Pancreas (tissue), 10 donors: ENCODE measurements at regions not wholly inside any gene's neighbourhood (a gene's known extent, or its start where the extent isn't known, plus 50 kb on each side); places are given as distances from the start of the nearest gene placed in this dataset.
"Not testable (repeated sequence)": the region's sequence is repeated elsewhere in the genome, so short reads cannot be mapped to it uniquely, and the experiment has no call there.

Experiments
- ATAC-seq, 4 donors: fragments of 200-7000 bp; cut with Tn5 transposase; one replicate each; pipeline versions ENCODE4 v1.8.0 to v1.9.1; 2020; ENCODE audit warnings: mild to moderate bottlenecking in 4 of 4, moderate library complexity in 4 of 4
- DNase-seq, 6 donors: peaks; one replicate each; pipeline ENCODE4 v3.0.0-alpha.2; 2020
- FAIRE-seq: peaks from 2 replicates; lab custom pipeline; 2012; peaks lifted over from hg19 to GRCh38; lab: Jason Lieb, UNC
- H3K27ac ChIP-seq, 4 donors: fragments of 200-600 bp; sonication (generic); 1 replicate in 3 of 4; 2 replicates in 1 of 4; pipeline versions ENCODE4 v1.5.0 to v1.8.0; 2020
- H3K27me3 ChIP-seq, 4 donors: fragments of 200-600 bp; one replicate each; pipeline ENCODE4 v1.8.0; 2021
- H3K36me3 ChIP-seq, 3 donors: fragments of 200-600 bp; sonication (generic) in 1 of 3; one replicate each; pipeline versions ENCODE4 v1.5.0 to v1.8.0; 2020 to 2021
- H3K4me1 ChIP-seq, 3 donors: fragments of 200-600 bp; one replicate each; pipeline ENCODE4 v1.8.0; 2021
- H3K4me3 ChIP-seq, 4 donors: fragments of 200-600 bp; sonication (generic) in 2 of 4; one replicate each; pipeline versions ENCODE4 v1.5.0 to v1.8.0; 2020 to 2021
- H3K9me3 ChIP-seq, 4 donors: fragments of 200-600 bp; one replicate each; pipeline ENCODE4 v1.8.0; 2021
- WGBS, 2 donors: extraction: QIAGEN DNeasy Blood & Tissue Kit; methylation state at CpG; one replicate each; pipeline ENCODE4 v1.1.7; 2013; 5-methylcytosine and 5-hydroxymethylcytosine counted together
- intact Hi-C, 3 donors: fragments of 100-400 bp; cut with DNase I; formaldehyde crosslinking; loops; one replicate each; pipeline versions ENCODE4 v1.11.1 to v1.14.2; 2022
- TF ChIP-seq, protein P1 (sequence below), 4 donors: fragments of 200-600 bp; sonication (generic) in 3 of 4; IDR thresholded peaks; one replicate each; pipeline versions ENCODE4 v1.5.0 to v1.8.0; 2021; ENCODE audit warnings: antibody characterized with exemption in 4 of 4
- donor health status: healthy with polysubstance abuse.
- donor health status: DM: no; HTN: no; CAD: no; lungs with moderate emphysema.
- donor health status: DM: no; HTN: no; CAD: no.
- donor health status: control.
- donor health status: control.
- donor health status: Bipolar disorder and iron deficiency.
- donor health status: DM: yes; HTN: yes; CAD: no.
- donor health status: DM: no; HTN: no; CAD: no.
- donor health status: DM: no; HTN: no; CAD: no.
- donor health status: DM: yes; HTN: yes; CAD: no.

DNA sequence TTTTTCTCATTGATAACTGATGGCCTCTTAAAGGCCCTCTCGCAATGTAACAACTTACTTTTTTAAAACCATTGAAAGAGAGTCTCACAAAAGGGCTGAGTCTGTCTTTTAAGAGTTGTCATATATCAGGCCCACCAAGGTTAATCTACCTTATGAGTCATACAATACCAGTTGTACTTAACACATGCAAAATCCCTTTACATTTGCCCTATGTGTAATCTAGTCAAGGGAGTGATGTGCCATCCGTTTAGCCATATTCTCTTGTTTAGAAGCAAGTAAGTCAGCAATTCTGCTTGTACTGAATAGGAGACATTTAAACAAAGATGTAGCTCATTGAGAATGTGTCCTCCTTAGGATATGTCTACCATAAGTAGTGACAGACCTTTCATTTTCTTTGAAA lies 143.7 kb downstream of the TENT5A start:
- no peak for ATAC-seq
- H3K4me3 ChIP-seq, result no peak overlapping the region
- WGBS, 2 donors, result 86 to 87% methylated on average over 2 of the region's 2 CpGs
- TF ChIP-seq, protein P1, sequence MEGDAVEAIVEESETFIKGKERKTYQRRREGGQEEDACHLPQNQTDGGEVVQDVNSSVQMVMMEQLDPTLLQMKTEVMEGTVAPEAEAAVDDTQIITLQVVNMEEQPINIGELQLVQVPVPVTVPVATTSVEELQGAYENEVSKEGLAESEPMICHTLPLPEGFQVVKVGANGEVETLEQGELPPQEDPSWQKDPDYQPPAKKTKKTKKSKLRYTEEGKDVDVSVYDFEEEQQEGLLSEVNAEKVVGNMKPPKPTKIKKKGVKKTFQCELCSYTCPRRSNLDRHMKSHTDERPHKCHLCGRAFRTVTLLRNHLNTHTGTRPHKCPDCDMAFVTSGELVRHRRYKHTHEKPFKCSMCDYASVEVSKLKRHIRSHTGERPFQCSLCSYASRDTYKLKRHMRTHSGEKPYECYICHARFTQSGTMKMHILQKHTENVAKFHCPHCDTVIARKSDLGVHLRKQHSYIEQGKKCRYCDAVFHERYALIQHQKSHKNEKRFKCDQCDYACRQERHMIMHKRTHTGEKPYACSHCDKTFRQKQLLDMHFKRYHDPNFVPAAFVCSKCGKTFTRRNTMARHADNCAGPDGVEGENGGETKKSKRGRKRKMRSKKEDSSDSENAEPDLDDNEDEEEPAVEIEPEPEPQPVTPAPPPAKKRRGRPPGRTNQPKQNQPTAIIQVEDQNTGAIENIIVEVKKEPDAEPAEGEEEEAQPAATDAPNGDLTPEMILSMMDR (IDR thresholded peaks at IDR 0.05), result no peak
- no peak overlapping the region for H3K27ac ChIP-seq
- no peaks in the 10 kb centered on the region for H3K36me3 ChIP-seq
- no peak for DNase-seq
- intact Hi-C loops, result no loop called here
- FAIRE-seq, result no peak
- H3K27me3 ChIP-seq, result no peaks in the 10 kb centered on the region
- H3K9me3 ChIP-seq, result no peaks in the 10 kb centered on the region
- H3K4me1 ChIP-seq, result no peaks in the 10 kb centered on the region

DNA sequence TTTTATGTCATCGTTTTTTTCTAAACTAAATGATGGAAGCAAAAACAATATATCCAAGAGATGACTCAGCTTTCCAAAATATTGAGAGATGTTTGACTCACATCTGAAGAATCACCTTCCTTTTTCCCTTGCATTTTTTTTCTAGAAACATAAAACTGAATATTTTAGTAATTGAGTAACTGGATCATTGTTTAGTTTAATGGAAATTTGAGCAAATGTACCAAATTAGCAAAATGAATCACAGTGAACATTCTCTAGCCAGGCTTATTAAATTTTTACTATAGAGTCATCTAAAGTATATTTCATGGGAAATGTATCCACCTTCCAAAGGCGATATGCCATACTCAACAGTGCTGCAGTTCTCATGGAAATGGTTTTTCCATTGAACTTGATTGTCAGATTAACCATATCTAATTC lies 145.5 kb downstream of the TENT5A start:
- H3K36me3 ChIP-seq, result no peaks in the 10 kb centered on the region
- WGBS, 2 donors, result 66 to 77% methylated on average over 2 of the region's 2 CpGs
- TF ChIP-seq, protein P1 (IDR thresholded peaks at IDR 0.05), result no peak
- FAIRE-seq (no peak), DNase-seq (no peak), ATAC-seq (no peak)
- no peak overlapping the region for H3K4me3 ChIP-seq
- H3K27ac ChIP-seq, result no peak overlapping the region
- H3K4me1 ChIP-seq, result no peaks in the 10 kb centered on the region
- intact Hi-C loops, result no loop called here
- H3K9me3 ChIP-seq, result no peaks in the 10 kb centered on the region
- H3K27me3 ChIP-seq, result no peaks in the 10 kb centered on the region

DNA sequence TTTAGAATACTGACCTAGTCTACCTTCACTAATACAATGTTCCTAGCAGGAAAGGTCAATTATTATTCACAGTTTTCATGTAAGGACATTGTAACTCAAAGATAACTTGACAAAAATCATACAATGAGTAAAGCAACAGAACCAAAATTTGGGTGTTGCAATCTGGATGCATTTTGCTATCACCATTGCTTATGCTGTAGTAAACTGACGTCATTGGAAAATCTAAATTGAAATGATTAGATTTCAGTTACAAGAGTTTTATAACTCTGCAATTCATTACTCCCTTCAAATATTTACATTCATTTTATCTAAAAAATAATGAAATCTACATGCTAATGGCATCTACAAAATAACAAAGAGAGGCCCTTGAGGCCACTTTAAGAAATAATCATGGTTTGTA lies 147.0 kb downstream of the TENT5A start:
- 57 to 79% methylated on average over 1 of the region's 1 CpG for WGBS, 2 donors
- TF ChIP-seq, protein P1 (IDR thresholded peaks at IDR 0.05), result no peak
- ATAC-seq (no peak), FAIRE-seq (no peak), DNase-seq (no peak)
- H3K9me3 ChIP-seq, result no peaks in the 10 kb centered on the region
- intact Hi-C loops, result no loop called here
- H3K27ac ChIP-seq, result no peak overlapping the region
- no peaks in the 10 kb centered on the region for H3K36me3 ChIP-seq
- no peak overlapping the region for H3K4me3 ChIP-seq
- no peaks in the 10 kb centered on the region for H3K4me1 ChIP-seq
- no peaks in the 10 kb centered on the region for H3K27me3 ChIP-seq

DNA sequence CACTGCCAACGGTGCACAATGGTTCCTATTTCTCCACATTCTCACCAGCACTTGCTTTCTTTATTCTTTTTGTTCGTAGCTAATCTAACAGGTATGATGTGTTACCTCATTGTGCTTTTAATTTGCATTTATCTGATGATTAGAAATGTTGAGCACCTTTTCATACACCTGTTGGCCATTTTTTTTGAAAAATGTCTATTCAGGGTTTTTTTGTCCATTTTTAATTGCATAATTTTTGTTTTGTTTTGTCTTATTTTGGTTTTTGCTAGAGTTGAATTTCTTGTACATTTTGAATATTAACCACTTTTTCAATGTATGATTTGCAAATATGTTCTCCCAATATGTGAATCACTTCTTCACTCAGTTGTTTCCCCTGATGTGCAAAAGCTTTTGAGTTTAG lies 150.6 kb downstream of the TENT5A start:
- DNase-seq (no peak), ATAC-seq (no peak), FAIRE-seq (no peak)
- Histone ChIP-seq H3K27me3 (no peaks in the 10 kb centered on the region), H3K9me3 (no peaks in the 10 kb centered on the region), H3K36me3 (no peaks in the 10 kb centered on the region), H3K4me3 (no peak overlapping the region), H3K27ac (no peak overlapping the region), H3K4me1 (no peaks in the 10 kb centered on the region)
- WGBS, 2 donors, result 68 to 83% methylated on average over 2 of the region's 2 CpGs
- intact Hi-C loops, result no loop called here
- TF ChIP-seq, protein P1 (IDR thresholded peaks at IDR 0.05), result no peak

DNA sequence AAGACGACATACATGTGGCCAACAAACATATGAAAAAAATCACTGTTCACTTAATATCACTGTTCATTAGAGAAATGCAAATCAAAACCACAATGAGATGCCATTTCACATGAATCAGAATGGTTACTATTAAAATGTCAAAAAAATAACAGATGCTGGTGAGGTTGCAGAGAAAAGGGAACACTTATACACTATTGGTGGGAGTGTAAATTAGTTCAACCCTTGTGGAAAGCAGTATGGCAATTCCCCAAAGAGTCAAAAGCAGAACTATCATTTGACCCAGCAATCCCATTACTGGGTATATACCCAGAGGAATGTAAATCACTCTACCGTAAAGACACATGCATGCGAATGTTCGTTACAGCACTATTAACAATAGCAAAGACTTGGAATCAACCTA lies 152.0 kb downstream of the TENT5A start:
- H3K4me1 ChIP-seq, H3K27me3 ChIP-seq, H3K9me3 ChIP-seq, intact Hi-C loops, FAIRE-seq, ATAC-seq, H3K4me3 ChIP-seq, H3K27ac ChIP-seq, DNase-seq, H3K36me3 ChIP-seq: not testable (repeated sequence)
- 89 to 97% methylated on average over 4 of the region's 4 CpGs for WGBS, 2 donors

DNA sequence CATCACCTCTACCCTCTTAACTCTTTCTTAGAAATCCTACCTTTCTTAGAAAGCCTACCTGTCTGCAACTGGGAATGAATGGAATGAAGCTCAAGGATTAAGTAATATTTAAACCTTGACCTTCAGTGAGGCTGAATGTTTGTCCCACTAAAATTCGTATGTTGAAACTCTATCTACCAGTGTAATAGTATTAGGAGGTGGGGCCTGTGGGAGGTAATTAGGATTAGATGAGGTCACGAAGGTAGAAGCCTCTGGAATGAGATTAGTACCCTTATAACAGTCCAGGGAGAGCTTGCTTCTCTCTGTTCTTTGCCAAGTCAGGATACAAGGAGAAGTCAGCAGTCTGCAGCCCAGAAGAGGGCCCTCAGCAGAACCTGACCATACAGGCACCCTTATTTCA lies 158.0 kb downstream of the TENT5A start:
- FAIRE-seq (no peak), ATAC-seq (no peak)
- WGBS, 2 donors, result 43% methylated on average over 2 of the region's 2 CpGs

More for the DNA sequence above, 158.0 kb downstream of the TENT5A start:
- Histone ChIP-seq H3K36me3 (no peaks in the 10 kb centered on the region), H3K4me1 (no peaks in the 10 kb centered on the region), H3K27me3 (no peaks in the 10 kb centered on the region), H3K9me3 (no peaks in the 10 kb centered on the region), H3K4me3 (no peak overlapping the region), H3K27ac (no peak overlapping the region)
- TF ChIP-seq, protein P1 (IDR thresholded peaks at IDR 0.05), result no peak
- intact Hi-C loops, result no loop called here
- DNase-seq, result no peak
